ENCODE measurements at regions not wholly inside any gene's neighbourhood (a gene's known extent, or its start where the extent isn't known, plus 50 kb on each side); places are given as distances from the start of the nearest gene placed in this dataset.
"Not testable (repeated sequence)": the region's sequence is repeated elsewhere in the genome, so short reads cannot be mapped to it uniquely, and the experiment has no call there.

- Histone ChIP-seq H3K4me3 (ENCODE audit: low read length) (no peak overlapping the region), H3K36me3 (ENCODE audit: control insufficient read depth, insufficient read depth, low read length, severe bottlenecking) (no peaks in the 10 kb centered on the region), H3K27me3 (replicated peaks; ENCODE audit: control insufficient read depth, insufficient read depth, low read length) (no peaks in the 10 kb centered on the region), H3K9ac (ENCODE audit: low read length) (no peak overlapping the region), H3K9me3 (ENCODE audit: control insufficient read depth, low read length) (no peaks in the 10 kb centered on the region), H3K4me1 (ENCODE audit: control insufficient read depth, insufficient read depth, low read length) (no peaks in the 10 kb centered on the region)
- DNase-seq (ENCODE audit: low read depth) = no peak
Measured at GRCh38 chr14:46147452-46147851, 504.1 kb downstream of the RPL10L start.

DNA sequence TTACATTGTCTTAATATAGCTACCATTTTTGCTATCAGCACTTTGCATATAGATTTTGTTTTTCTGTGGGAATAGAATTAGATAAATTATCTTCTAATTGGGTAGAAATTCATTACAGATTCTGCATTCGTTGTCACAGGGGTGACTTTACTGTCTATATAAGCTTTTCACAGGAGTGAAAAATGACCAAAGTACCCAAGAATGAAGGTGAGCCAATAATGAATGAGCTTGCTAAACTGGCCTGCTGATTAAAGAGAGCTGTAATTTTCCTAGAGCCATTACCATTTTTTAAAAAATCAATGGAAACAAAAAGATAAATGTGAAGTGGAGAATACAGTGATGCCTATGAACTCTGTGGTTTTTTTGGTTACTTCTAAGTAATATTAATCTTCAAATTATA lies 504.6 kb downstream of the RPL10L start:
- H3K27me3 ChIP-seq (replicated peaks; ENCODE audit: control insufficient read depth, insufficient read depth, low read length) = no peaks in the 10 kb centered on the region
- no peak for DNase-seq (ENCODE audit: low read depth)
- H3K4me1 ChIP-seq (ENCODE audit: control insufficient read depth, insufficient read depth, low read length) = no peaks in the 10 kb centered on the region
- no peak overlapping the region for H3K9ac ChIP-seq (ENCODE audit: low read length)
- no peaks in the 10 kb centered on the region for H3K36me3 ChIP-seq (ENCODE audit: control insufficient read depth, insufficient read depth, low read length, severe bottlenecking)
- H3K9me3 ChIP-seq (ENCODE audit: control insufficient read depth, low read length) = no peaks in the 10 kb centered on the region
- H3K4me3 ChIP-seq (ENCODE audit: low read length) = no peak overlapping the region

DNA sequence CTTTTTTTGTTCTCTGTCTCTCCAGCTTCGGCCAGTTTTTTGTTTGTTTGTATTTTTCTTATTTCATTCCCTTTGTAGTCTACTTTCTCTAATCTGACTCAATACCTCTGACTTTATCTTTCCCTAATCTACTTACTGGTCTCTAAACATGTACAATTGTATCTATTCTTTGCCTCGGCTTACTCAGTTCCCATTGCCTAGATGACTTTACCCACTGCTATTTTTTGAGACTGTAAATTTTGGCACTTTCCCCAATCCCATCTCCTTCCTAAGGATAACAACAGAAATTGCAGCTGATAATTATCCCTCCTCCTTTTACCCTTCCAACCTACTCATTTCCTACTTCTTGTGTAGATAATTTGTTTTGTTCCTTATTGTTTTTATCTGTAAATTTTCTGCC lies 511.1 kb downstream of the RPL10L start:
- Histone ChIP-seq H3K9me3 (ENCODE audit: control insufficient read depth, low read length) (no peaks in the 10 kb centered on the region), H3K4me3 (ENCODE audit: low read length) (no peak overlapping the region), H3K4me1 (ENCODE audit: control insufficient read depth, insufficient read depth, low read length) (no peaks in the 10 kb centered on the region), H3K9ac (ENCODE audit: low read length) (no peak overlapping the region), H3K36me3 (ENCODE audit: control insufficient read depth, insufficient read depth, low read length, severe bottlenecking) (no peaks in the 10 kb centered on the region), H3K27me3 (replicated peaks; ENCODE audit: control insufficient read depth, insufficient read depth, low read length) (no peaks in the 10 kb centered on the region)
- no peak for DNase-seq (ENCODE audit: low read depth)

DNA sequence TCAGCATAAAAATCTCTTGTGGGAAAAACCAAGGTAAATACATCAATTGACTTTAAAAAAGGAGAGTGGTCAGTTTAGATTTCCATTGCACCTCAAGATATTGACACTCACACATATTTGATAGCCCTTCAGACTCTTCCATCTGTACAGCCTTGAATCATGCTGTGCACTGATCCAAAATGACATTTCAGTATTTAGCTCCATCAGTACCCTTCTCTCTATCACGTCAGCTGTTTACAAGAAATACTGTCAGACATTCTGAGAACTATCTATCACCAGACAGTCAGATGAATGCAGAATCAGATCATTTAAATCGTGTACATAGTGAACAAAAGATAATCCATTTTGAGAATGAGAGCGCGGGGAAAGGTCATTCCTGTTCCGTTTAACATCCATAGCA lies 511.9 kb downstream of the RPL10L start:
- Histone ChIP-seq H3K36me3 (ENCODE audit: control insufficient read depth, insufficient read depth, low read length, severe bottlenecking) (no peaks in the 10 kb centered on the region), H3K27me3 (replicated peaks; ENCODE audit: control insufficient read depth, insufficient read depth, low read length) (no peaks in the 10 kb centered on the region), H3K9ac (ENCODE audit: low read length) (no peak overlapping the region), H3K9me3 (ENCODE audit: control insufficient read depth, low read length) (no peaks in the 10 kb centered on the region), H3K4me3 (ENCODE audit: low read length) (no peak overlapping the region), H3K4me1 (ENCODE audit: control insufficient read depth, insufficient read depth, low read length) (no peaks in the 10 kb centered on the region)
- DNase-seq (ENCODE audit: low read depth) = no peak

DNA sequence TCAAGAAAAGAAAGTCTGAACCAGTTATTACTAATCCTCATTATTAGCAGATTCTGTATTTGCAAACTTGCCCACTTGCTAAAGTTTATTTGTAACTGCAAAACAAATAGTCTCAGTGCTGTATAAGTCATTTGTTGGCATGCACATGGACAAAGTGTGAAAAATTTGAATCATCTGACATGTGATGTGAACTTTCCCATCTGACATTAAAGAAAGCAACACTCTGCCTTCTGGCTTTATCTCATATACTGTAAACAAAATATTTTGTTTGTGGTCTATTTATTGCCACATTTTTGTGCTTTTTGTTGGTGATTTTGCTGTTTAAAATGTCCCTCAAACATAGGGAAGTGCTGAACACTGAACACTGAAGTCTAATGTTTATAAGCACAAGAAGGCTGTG lies 513.8 kb downstream of the RPL10L start:
- Histone ChIP-seq H3K4me1 (ENCODE audit: control insufficient read depth, insufficient read depth, low read length) (no peaks in the 10 kb centered on the region), H3K4me3 (ENCODE audit: low read length) (no peak overlapping the region), H3K9me3 (ENCODE audit: control insufficient read depth, low read length) (no peaks in the 10 kb centered on the region), H3K27me3 (replicated peaks; ENCODE audit: control insufficient read depth, insufficient read depth, low read length) (no peaks in the 10 kb centered on the region), H3K9ac (ENCODE audit: low read length) (no peak overlapping the region), H3K36me3 (ENCODE audit: control insufficient read depth, insufficient read depth, low read length, severe bottlenecking) (no peaks in the 10 kb centered on the region)
- DNase-seq (ENCODE audit: low read depth) = no peak

DNA sequence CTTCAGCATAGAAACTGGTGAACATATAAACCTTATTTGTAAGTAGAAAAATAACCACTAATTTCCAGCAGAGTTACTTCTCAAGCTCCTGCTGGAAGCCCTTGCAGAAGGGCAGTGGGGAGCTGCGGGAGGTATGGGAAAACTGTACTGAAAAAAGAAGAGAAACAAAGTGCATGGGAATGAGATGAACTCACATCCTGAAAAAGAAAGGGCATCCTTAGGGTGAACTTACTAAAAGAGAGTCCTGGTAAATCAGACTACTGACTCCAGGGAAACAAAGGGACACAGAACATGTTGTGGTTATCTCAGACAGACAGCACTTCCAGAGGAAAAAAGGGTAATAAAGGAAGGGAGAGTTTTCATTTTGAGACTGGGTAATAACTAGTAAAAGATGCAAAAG lies 515.1 kb downstream of the RPL10L start:
- Histone ChIP-seq H3K4me3 (ENCODE audit: low read length) (no peak overlapping the region), H3K4me1 (ENCODE audit: control insufficient read depth, insufficient read depth, low read length) (no peaks in the 10 kb centered on the region)

GRCh38 chr14:46108228-46108627 lies 543.4 kb downstream of the RPL10L start:
- H3K27me3 ChIP-seq (replicated peaks; ENCODE audit: control insufficient read depth, insufficient read depth, low read length) = no peaks in the 10 kb centered on the region
- H3K9me3 ChIP-seq (ENCODE audit: control insufficient read depth, low read length) = peaks cover 7% of the 10 kb centered on the region

More for the DNA sequence above, 515.1 kb downstream of the RPL10L start:
- H3K9ac ChIP-seq (ENCODE audit: low read length) = no peak overlapping the region
- H3K9me3 ChIP-seq (ENCODE audit: control insufficient read depth, low read length) = no peaks in the 10 kb centered on the region
- no peaks in the 10 kb centered on the region for H3K36me3 ChIP-seq (ENCODE audit: control insufficient read depth, insufficient read depth, low read length, severe bottlenecking)
- DNase-seq (ENCODE audit: low read depth) = no peak
- no peaks in the 10 kb centered on the region for H3K27me3 ChIP-seq (replicated peaks; ENCODE audit: control insufficient read depth, insufficient read depth, low read length)

GRCh38 chr14:46100901-46101300 lies 550.7 kb downstream of the RPL10L start:
- H3K4me1 ChIP-seq (ENCODE audit: control insufficient read depth, insufficient read depth, low read length) = not testable (repeated sequence)

More at GRCh38 chr14:46108228-46108627, 543.4 kb downstream of the RPL10L start:
- no peak overlapping the region for H3K4me3 ChIP-seq (ENCODE audit: low read length)
- no peak overlapping the region for H3K9ac ChIP-seq (ENCODE audit: low read length)
- H3K36me3 ChIP-seq (ENCODE audit: control insufficient read depth, insufficient read depth, low read length, severe bottlenecking) = no peaks in the 10 kb centered on the region
- DNase-seq (ENCODE audit: low read depth) = no peak
- H3K4me1 ChIP-seq (ENCODE audit: control insufficient read depth, insufficient read depth, low read length) = no peaks in the 10 kb centered on the region

GRCh38 chr14:46091819-46092218 lies 559.8 kb downstream of the RPL10L start:
- no peaks in the 10 kb centered on the region for H3K4me1 ChIP-seq (ENCODE audit: control insufficient read depth, insufficient read depth, low read length)
- H3K4me3 ChIP-seq (ENCODE audit: low read length) = no peak overlapping the region

More at GRCh38 chr14:46100901-46101300, 550.7 kb downstream of the RPL10L start:
- not testable (repeated sequence) for H3K4me3 ChIP-seq (ENCODE audit: low read length); H3K9ac ChIP-seq (ENCODE audit: low read length); H3K9me3 ChIP-seq (ENCODE audit: control insufficient read depth, low read length); H3K36me3 ChIP-seq (ENCODE audit: control insufficient read depth, insufficient read depth, low read length, severe bottlenecking); DNase-seq (ENCODE audit: low read depth); H3K27me3 ChIP-seq (replicated peaks; ENCODE audit: control insufficient read depth, insufficient read depth, low read length)

GRCh38 chr14:46087604-46088003 lies 564.0 kb downstream of the RPL10L start:
- H3K4me3 ChIP-seq (ENCODE audit: low read length) = no peak overlapping the region
- no peak for DNase-seq (ENCODE audit: low read depth)
- no peaks in the 10 kb centered on the region for H3K36me3 ChIP-seq (ENCODE audit: control insufficient read depth, insufficient read depth, low read length, severe bottlenecking)
- H3K9me3 ChIP-seq (ENCODE audit: control insufficient read depth, low read length) = no peaks in the 10 kb centered on the region
- H3K4me1 ChIP-seq (ENCODE audit: control insufficient read depth, insufficient read depth, low read length) = no peaks in the 10 kb centered on the region
- no peaks in the 10 kb centered on the region for H3K27me3 ChIP-seq (replicated peaks; ENCODE audit: control insufficient read depth, insufficient read depth, low read length)
- no peak overlapping the region for H3K9ac ChIP-seq (ENCODE audit: low read length)

More at GRCh38 chr14:46091819-46092218, 559.8 kb downstream of the RPL10L start:
- DNase-seq (ENCODE audit: low read depth) = no peak
- no peaks in the 10 kb centered on the region for H3K36me3 ChIP-seq (ENCODE audit: control insufficient read depth, insufficient read depth, low read length, severe bottlenecking)
- H3K27me3 ChIP-seq (replicated peaks; ENCODE audit: control insufficient read depth, insufficient read depth, low read length) = no peaks in the 10 kb centered on the region
- H3K9me3 ChIP-seq (ENCODE audit: control insufficient read depth, low read length) = no peaks in the 10 kb centered on the region
- no peak overlapping the region for H3K9ac ChIP-seq (ENCODE audit: low read length)

DNA sequence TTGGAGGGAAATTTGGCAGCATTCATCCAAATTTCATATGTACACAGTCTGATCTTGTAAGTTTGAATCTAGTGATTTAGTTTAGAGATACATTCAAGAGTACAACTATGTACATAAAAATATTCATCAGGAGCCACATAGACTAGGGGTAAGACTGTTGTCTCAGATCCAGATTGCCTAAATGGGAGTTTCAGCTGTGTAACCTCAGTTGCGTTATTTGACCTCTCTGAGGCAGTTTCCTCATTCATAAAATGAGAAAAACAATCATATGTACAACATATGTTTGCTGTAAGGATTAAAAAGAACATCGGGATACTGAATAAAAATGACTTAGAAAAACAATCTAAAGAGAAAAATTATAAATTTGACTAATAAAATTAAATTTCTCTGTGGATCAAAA lies 577.5 kb downstream of the RPL10L start:
- Histone ChIP-seq H3K4me3 (ENCODE audit: low read length) (no peak overlapping the region), H3K36me3 (ENCODE audit: control insufficient read depth, insufficient read depth, low read length, severe bottlenecking) (no peaks in the 10 kb centered on the region), H3K9me3 (ENCODE audit: control insufficient read depth, low read length) (no peaks in the 10 kb centered on the region), H3K9ac (ENCODE audit: low read length) (no peak overlapping the region), H3K27me3 (replicated peaks; ENCODE audit: control insufficient read depth, insufficient read depth, low read length) (no peaks in the 10 kb centered on the region), H3K4me1 (ENCODE audit: control insufficient read depth, insufficient read depth, low read length) (no peaks in the 10 kb centered on the region)
- no peak for DNase-seq (ENCODE audit: low read depth)

DNA sequence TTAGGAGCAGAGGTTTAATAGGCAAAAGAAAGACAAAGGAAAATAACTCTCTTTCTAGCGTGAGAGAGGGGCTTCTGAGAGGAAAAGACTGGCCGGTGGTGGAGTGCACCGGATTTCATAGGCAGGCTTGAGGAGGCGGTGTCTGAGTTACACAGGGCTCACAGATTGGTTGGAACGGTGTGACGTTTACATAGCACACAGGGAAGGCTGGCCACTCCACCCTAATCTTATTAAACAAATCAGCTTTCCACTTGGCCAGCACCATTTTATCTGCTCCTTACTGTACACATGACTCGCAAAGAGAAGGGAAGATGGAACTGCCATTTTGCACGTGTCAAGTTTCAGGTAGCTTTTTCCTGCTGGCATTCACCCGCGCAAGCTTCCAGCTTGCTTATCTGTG lies 587.7 kb downstream of the RPL10L start:
- no peak for DNase-seq (ENCODE audit: low read depth)
- Histone ChIP-seq H3K4me3 (ENCODE audit: low read length) (no peak overlapping the region), H3K36me3 (ENCODE audit: control insufficient read depth, insufficient read depth, low read length, severe bottlenecking) (no peaks in the 10 kb centered on the region), H3K9me3 (ENCODE audit: control insufficient read depth, low read length) (no peaks in the 10 kb centered on the region), H3K4me1 (ENCODE audit: control insufficient read depth, insufficient read depth, low read length) (no peaks in the 10 kb centered on the region), H3K27me3 (replicated peaks; ENCODE audit: control insufficient read depth, insufficient read depth, low read length) (no peaks in the 10 kb centered on the region), H3K9ac (ENCODE audit: low read length) (no peak overlapping the region)
